HCT116 (cell line): ENCODE measurements at regions not wholly inside any gene's neighbourhood (a gene's known extent, or its start where the extent isn't known, plus 50 kb on each side); places are given as distances from the start of the nearest gene placed in this dataset.

ENCODE experiments used
- ATAC-seq: fragments of 200-7000 bp; cut with Tn5 transposase; 2 replicates; pipeline ENCODE4 v1.9.1; 2020; ENCODE audit warnings: mild to moderate bottlenecking, moderate library complexity
- BruUV-seq: library from RNA; stranded (reverse); fragments of 400-500 nt; replicated peaks from 2 replicates; lab custom pipeline; 2021; lab: Mats Ljungman, UMichigan
- CTCF ChIA-PET: fragments of 300-600 bp; sonication (Branson Sonifier 250); formaldehyde crosslinking; loops from one replicate; lab custom pipeline; 2021; ENCODE audit warnings: antibody characterized with exemption; lab: Charles Lee
- POLR2A ChIA-PET: fragments of 300-600, 350-600 bp; sonication (Branson Sonifier 250); formaldehyde crosslinking; loops from one replicate; lab custom pipeline; 2021; ENCODE audit warnings: antibody characterized with exemption; lab: Charles Lee
- RAD21 ChIA-PET, 2 experiments: fragments of 300-600 bp; sonication (Branson Sonifier 250); formaldehyde crosslinking; loops; one replicate each; lab custom pipeline; 2023; ENCODE audit warnings: low total read pairs in 2 of 2; ENCODE audit not compliant: uncharacterized antibody in 2 of 2, unreplicated experiment in 2 of 2, low non-redundant PET in 1 of 2; lab: Charles Lee
- DNase-seq: peaks from one replicate; pipeline ENCODE4 v3.0.0-alpha.2; 2010; ENCODE audit warnings: low read depth, low spot score
- H2AFZ ChIP-seq: fragments of 200-600 bp; shearing (Covaris generic), sonication (generic); 2 replicates; pipeline ENCODE4 v1.6.1; 2017; ENCODE audit warnings: low read depth, mixed run types, mixed read lengths, antibody characterized with exemption, low read length; ENCODE audit not compliant: poor library complexity, severe bottlenecking
- H3K27ac ChIP-seq: 2 replicates; pipeline ENCODE4 v1.5.1; 2012; ENCODE audit warnings: low read depth, low read length
- H3K27me3 ChIP-seq: fragments of 200-600 bp; sonication (generic); 2 replicates; pipeline ENCODE4 v1.6.1; 2016; ENCODE audit warnings: mixed run types, low read length, mixed read lengths; ENCODE audit not compliant: insufficient read depth
- H3K36me3 ChIP-seq, 2 experiments: fragments of 200-500 bp in 1 of 2; fragments of 200-600 bp in 1 of 2; sonication (Bioruptor generic) in 1 of 2; sonication (generic) in 1 of 2; 2 replicates each; pipeline versions ENCODE4 v1.5.1 to v1.6.1; 2014 to 2016; ENCODE audit warnings: low read length in 2 of 2, inconsistent platforms in 1 of 2, mixed read lengths in 1 of 2, mixed run types in 1 of 2; ENCODE audit not compliant: insufficient read depth in 2 of 2, control insufficient read depth in 1 of 2
- H3K4me1 ChIP-seq, 2 experiments: fragments of 200-600 bp in 1 of 2; sonication (generic) in 1 of 2; 2 replicates each; pipeline versions ENCODE4 v1.5.1 to v1.6.1; 2012 to 2017; ENCODE audit warnings: low read length in 2 of 2, inconsistent platforms in 1 of 2, mild to moderate bottlenecking in 1 of 2, mixed read lengths in 1 of 2, mixed run types in 1 of 2, moderate library complexity in 1 of 2; ENCODE audit not compliant: insufficient read depth in 2 of 2, control insufficient read depth in 1 of 2
- H3K4me2 ChIP-seq: fragments of 200-600 bp; sonication (generic); 2 replicates; pipeline ENCODE4 v1.6.1; 2017; ENCODE audit warnings: mixed run types, low read length, mixed read lengths
- H3K4me3 ChIP-seq, 2 experiments: fragments of 200-600 bp in 1 of 2; sonication (generic) in 1 of 2; replicated peaks in 1 of 2; 2 replicates each; pipeline ENCODE4 v1.5.1; 2011 to 2016; ENCODE audit warnings: low read length in 2 of 2, control low read depth in 1 of 2, low read depth in 1 of 2, mild to moderate bottlenecking in 1 of 2, mixed read lengths in 1 of 2, mixed run types in 1 of 2
- H3K79me2 ChIP-seq: fragments of 200-600 bp; sonication (generic); 2 replicates; pipeline ENCODE4 v1.6.1; 2017; ENCODE audit warnings: mild to moderate bottlenecking, mixed run types, low read length, moderate library complexity, mixed read lengths; ENCODE audit not compliant: insufficient read depth
- H3K9ac ChIP-seq: fragments of 200-600 bp; sonication (generic); 2 replicates; pipeline ENCODE4 v1.6.1; 2016; ENCODE audit warnings: low read length, mixed read lengths
- H3K9me2 ChIP-seq: fragments of 200-600 bp; sonication (generic), shearing (Covaris generic); 2 replicates; pipeline ENCODE4 v1.6.1; 2017; ENCODE audit warnings: mixed run types, mild to moderate bottlenecking, moderate library complexity; ENCODE audit not compliant: insufficient read depth
- H3K9me3 ChIP-seq, 2 experiments: fragments of 200-500 bp in 1 of 2; fragments of 200-600 bp in 1 of 2; sonication (Bioruptor generic) in 1 of 2; sonication (generic) in 1 of 2; 2 replicates each; pipeline ENCODE4 v1.6.1; 2014 to 2017; ENCODE audit warnings: low read length in 2 of 2, mixed read lengths in 2 of 2, inconsistent platforms in 1 of 2, low read depth in 1 of 2, mild to moderate bottlenecking in 1 of 2, mixed run types in 1 of 2, moderate library complexity in 1 of 2; ENCODE audit not compliant: control insufficient read depth in 1 of 2, insufficient read depth in 1 of 2
- H4K20me1 ChIP-seq: fragments of 200-600 bp; sonication (generic), shearing (Covaris generic); 2 replicates; pipeline ENCODE4 v1.6.1; 2017; ENCODE audit warnings: mixed run types, mild to moderate bottlenecking, moderate library complexity; ENCODE audit not compliant: insufficient read depth
- CBX3 ChIP-seq: IDR thresholded peaks from 2 replicates; pipeline ENCODE4 v1.6.1; 2012; ENCODE audit warnings: low read depth
- FOSL1 ChIP-seq: IDR thresholded peaks from 2 replicates; pipeline ENCODE4 v1.6.1; 2012; ENCODE audit warnings: low read depth
- POLR2AphosphoS5 ChIP-seq: IDR thresholded peaks from 2 replicates; pipeline ENCODE4 v1.6.1; 2011; ENCODE audit warnings: mild to moderate bottlenecking, low read depth, low read length, moderate library complexity
- SP1 ChIP-seq: IDR thresholded peaks from 2 replicates; pipeline ENCODE4 v1.6.1; 2012; ENCODE audit warnings: low read depth
- SRF ChIP-seq: IDR thresholded peaks from 2 replicates; pipeline ENCODE4 v1.6.1; 2012; ENCODE audit warnings: low read depth
- YY1 ChIP-seq: IDR thresholded peaks from 2 replicates; pipeline ENCODE4 v1.6.1; 2011; ENCODE audit warnings: low read length, low read depth, moderate library complexity, mild to moderate bottlenecking; ENCODE audit not compliant: insufficient replicate concordance; ENCODE audit errors: extremely low read depth
- ZFX ChIP-seq: fragments of 450-650 bp; IDR thresholded peaks from 2 replicates; pipeline ENCODE4 v1.6.1; 2017
- intact Hi-C: fragments of 100-400 bp; cut with micrococcal nuclease; formaldehyde crosslinking; loops from 2 replicates; pipeline ENCODE4 v1.10.0; 2022
- TF ChIP-seq, protein P1 (sequence below), 3 experiments: fragments of 200-600 bp in 1 of 3; sonication (generic) in 1 of 3; IDR thresholded peaks in 2 of 3; conservative IDR thresholded peaks in 1 of 3; 2 replicates each; pipeline ENCODE4 v1.5.1; 2012 to 2017; ENCODE audit warnings: low read depth in 2 of 3, low read length in 2 of 3, antibody characterized with exemption in 1 of 3, borderline replicate concordance in 1 of 3, control low read depth in 1 of 3, mild to moderate bottlenecking in 1 of 3, mixed read lengths in 1 of 3, mixed run types in 1 of 3, moderate library complexity in 1 of 3; ENCODE audit not compliant: insufficient read depth in 1 of 3
- TF ChIP-seq, protein P2 (sequence below): IDR thresholded peaks from 2 replicates; pipeline ENCODE4 v1.6.1; 2011; ENCODE audit warnings: mild to moderate bottlenecking, low read length, moderate library complexity; ENCODE audit not compliant: insufficient replicate concordance; ENCODE audit errors: extremely low read depth

DNA sequence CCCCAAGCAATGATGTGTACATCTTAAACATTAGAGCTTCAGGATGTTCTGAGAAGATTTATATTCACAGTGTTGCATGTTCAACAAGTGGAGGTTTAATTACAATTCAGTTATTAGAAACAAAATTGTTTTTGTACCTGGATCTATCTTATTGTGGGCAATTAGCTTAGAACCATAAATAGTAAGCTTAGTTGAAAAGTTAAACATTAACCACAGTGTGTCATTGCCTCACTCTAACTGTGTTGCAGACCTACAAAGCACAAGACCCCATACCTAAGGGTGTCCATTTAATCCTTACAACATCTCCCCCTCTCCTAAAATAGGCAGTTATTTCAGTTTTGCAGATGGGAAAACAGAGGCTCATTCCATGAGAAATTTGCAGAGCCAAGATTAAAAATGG is 632.0 kb upstream of the SOX9 start:
- no peaks in the 10 kb centered on the region for H3K79me2 ChIP-seq
- no peak overlapping the region for H3K4me3 ChIP-seq
- H3K27ac ChIP-seq: no peak overlapping the region
- H3K9me2 ChIP-seq: no peaks in the 10 kb centered on the region
- TF ChIP-seq YY1 (no peak), FOSL1 (no peak), SRF (no peak), SP1 (no peak), POLR2AphosphoS5 (no peak), ZFX (no peak), CBX3 (no peak)
- TF ChIP-seq, protein P1, sequence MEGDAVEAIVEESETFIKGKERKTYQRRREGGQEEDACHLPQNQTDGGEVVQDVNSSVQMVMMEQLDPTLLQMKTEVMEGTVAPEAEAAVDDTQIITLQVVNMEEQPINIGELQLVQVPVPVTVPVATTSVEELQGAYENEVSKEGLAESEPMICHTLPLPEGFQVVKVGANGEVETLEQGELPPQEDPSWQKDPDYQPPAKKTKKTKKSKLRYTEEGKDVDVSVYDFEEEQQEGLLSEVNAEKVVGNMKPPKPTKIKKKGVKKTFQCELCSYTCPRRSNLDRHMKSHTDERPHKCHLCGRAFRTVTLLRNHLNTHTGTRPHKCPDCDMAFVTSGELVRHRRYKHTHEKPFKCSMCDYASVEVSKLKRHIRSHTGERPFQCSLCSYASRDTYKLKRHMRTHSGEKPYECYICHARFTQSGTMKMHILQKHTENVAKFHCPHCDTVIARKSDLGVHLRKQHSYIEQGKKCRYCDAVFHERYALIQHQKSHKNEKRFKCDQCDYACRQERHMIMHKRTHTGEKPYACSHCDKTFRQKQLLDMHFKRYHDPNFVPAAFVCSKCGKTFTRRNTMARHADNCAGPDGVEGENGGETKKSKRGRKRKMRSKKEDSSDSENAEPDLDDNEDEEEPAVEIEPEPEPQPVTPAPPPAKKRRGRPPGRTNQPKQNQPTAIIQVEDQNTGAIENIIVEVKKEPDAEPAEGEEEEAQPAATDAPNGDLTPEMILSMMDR (IDR thresholded peaks at IDR 0.05 in 2 of 3, conservative IDR thresholded peaks at IDR 0.05 in 1 of 3; ENCODE audit: borderline replicate concordance in 1 of 3, insufficient read depth in 1 of 3, low read depth in 2 of 3, low read length in 2 of 3): no peak
- TF ChIP-seq, protein P2, sequence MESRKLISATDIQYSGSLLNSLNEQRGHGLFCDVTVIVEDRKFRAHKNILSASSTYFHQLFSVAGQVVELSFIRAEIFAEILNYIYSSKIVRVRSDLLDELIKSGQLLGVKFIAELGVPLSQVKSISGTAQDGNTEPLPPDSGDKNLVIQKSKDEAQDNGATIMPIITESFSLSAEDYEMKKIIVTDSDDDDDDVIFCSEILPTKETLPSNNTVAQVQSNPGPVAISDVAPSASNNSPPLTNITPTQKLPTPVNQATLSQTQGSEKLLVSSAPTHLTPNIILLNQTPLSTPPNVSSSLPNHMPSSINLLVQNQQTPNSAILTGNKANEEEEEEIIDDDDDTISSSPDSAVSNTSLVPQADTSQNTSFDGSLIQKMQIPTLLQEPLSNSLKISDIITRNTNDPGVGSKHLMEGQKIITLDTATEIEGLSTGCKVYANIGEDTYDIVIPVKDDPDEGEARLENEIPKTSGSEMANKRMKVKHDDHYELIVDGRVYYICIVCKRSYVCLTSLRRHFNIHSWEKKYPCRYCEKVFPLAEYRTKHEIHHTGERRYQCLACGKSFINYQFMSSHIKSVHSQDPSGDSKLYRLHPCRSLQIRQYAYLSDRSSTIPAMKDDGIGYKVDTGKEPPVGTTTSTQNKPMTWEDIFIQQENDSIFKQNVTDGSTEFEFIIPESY: no peak
- intact Hi-C loops: loop anchor here (10.0 kb wide), 1 partner anchor 64 kb away; no protein-coding TSS in a partner anchor
- H3K9me3 ChIP-seq: no peaks in the 10 kb centered on the region
- ATAC-seq (no peak), DNase-seq (no peak)
- no peak overlapping the region for H3K9ac ChIP-seq
- no peaks in the 10 kb centered on the region for H3K36me3 ChIP-seq
- no peaks in the 10 kb centered on the region for H3K4me1 ChIP-seq
- H3K4me2 ChIP-seq: no peak overlapping the region
- no peak overlapping the region for H2AFZ ChIP-seq
- no TSS peak for BruUV-seq
- CTCF ChIA-PET: interaction anchor here (0.8 kb wide), 1 partner anchor 16 kb away, joined by 3 read pairs; no protein-coding TSS in a partner anchor
- H3K27me3 ChIP-seq: no peaks in the 10 kb centered on the region
- RAD21 ChIA-PET: no interaction called here
- POLR2A ChIA-PET: no interaction called here
- H4K20me1 ChIP-seq: no peaks in the 10 kb centered on the region
